Ovary (tissue), 7 donors: ENCODE measurements at regions not wholly inside any gene's neighbourhood (a gene's known extent, or its start where the extent isn't known, plus 50 kb on each side); places are given as distances from the start of the nearest gene placed in this dataset.

ENCODE experiments used
- DNase-seq, 5 donors: peaks; one replicate each; pipeline ENCODE4 v3.0.0-alpha.2; 2019 to 2020
- H3K27ac ChIP-seq, 2 donors: fragments of 200-600 bp; one replicate each; pipeline versions ENCODE4 v1.5.1 to v1.8.0; 2019 to 2022
- H3K27me3 ChIP-seq: fragments of 200-600 bp; one replicate; pipeline ENCODE4 v1.8.0; 2022
- H3K36me3 ChIP-seq: fragments of 200-600 bp; sonication (generic); one replicate; pipeline ENCODE4 v1.5.1; 2019
- H3K4me1 ChIP-seq: one replicate; pipeline ENCODE4 v1.8.1; 2013; ENCODE audit warnings: mild to moderate bottlenecking, moderate library complexity; ENCODE audit not compliant: insufficient read depth
- H3K4me3 ChIP-seq: fragments of 200-600 bp; sonication (generic); one replicate; pipeline ENCODE4 v1.5.1; 2017
- H3K9me3 ChIP-seq, 2 donors: fragments of 200-600 bp in 1 of 2; sonication (generic) in 1 of 2; one replicate each; pipeline versions ENCODE4 v1.5.1 to v1.8.1; 2013 to 2019; ENCODE audit warnings: mild to moderate bottlenecking in 1 of 2, moderate library complexity in 1 of 2
- CTCF ChIP-seq, 3 donors: fragments of 450-650 bp in 2 of 3; fragments of 200-600 bp in 1 of 3; IDR thresholded peaks; one replicate each; pipeline versions ENCODE4 v1.5.1 to v1.8.0; 2016 to 2022; ENCODE audit warnings: antibody characterized with exemption in 3 of 3, mild to moderate bottlenecking in 1 of 3
- EP300 ChIP-seq: sonication (generic); formaldehyde crosslinking; IDR thresholded peaks from one replicate; pipeline ENCODE4 v1.6.1; 2017; ENCODE audit warnings: antibody characterized with exemption
- POLR2A ChIP-seq: fragments of 450-650 bp; IDR thresholded peaks from one replicate; pipeline ENCODE4 v1.6.1; 2017; ENCODE audit warnings: antibody characterized with exemption, mild to moderate bottlenecking, moderate library complexity
- WGBS, 3 donors: extraction: QIAGEN DNeasy Blood & Tissue Kit in 1 of 3; methylation state at CpG; one replicate each; pipeline versions ENCODE4 v1.1.5 to v1.1.7; 2013 to 2017; 5-methylcytosine and 5-hydroxymethylcytosine counted together
- intact Hi-C, 4 donors: fragments of 100-400 bp; cut with DNase I; formaldehyde crosslinking; loops; one replicate each; pipeline versions ENCODE4 v1.11.0 to v1.15.1; 2022 to 2023
- donor health status: DM: no; HTN: no; CAD: no; lungs with moderate emphysema.
- donor health status: DM: no; HTN: no; CAD: no.
- donor health status: Bipolar disorder and iron deficiency.
- donor health status: DM: no; HTN: no; CAD: no.
- donor health status: DM: yes; HTN: yes; CAD: no.

- intact Hi-C loops: no loop called here
- TF ChIP-seq EP300 (no peak), CTCF (IDR thresholded peaks at IDR 0.05) (no peak), POLR2A (no peak)
- no peaks in the 10 kb centered on the region for H3K4me1 ChIP-seq
- no peak for DNase-seq
- H3K27me3 ChIP-seq: no peaks in the 10 kb centered on the region
- no peak overlapping the region for H3K27ac ChIP-seq
- no peak overlapping the region for H3K4me3 ChIP-seq
- no peaks in the 10 kb centered on the region for H3K9me3 ChIP-seq
- no peaks in the 10 kb centered on the region for H3K36me3 ChIP-seq
These were observed 172.3 kb upstream of the NREP start for GRCh38 chr5:111929261-111929660.

GRCh38 chr5:111928511-111928910, 171.5 kb upstream of the NREP start:
- Histone ChIP-seq H3K27ac (no peak overlapping the region), H3K9me3 (no peaks in the 10 kb centered on the region), H3K4me1 (no peaks in the 10 kb centered on the region), H3K27me3 (no peaks in the 10 kb centered on the region), H3K36me3 (no peaks in the 10 kb centered on the region), H3K4me3 (no peak overlapping the region)
- intact Hi-C loops: no loop called here
- TF ChIP-seq POLR2A: no peak
- TF ChIP-seq CTCF (IDR thresholded peaks at IDR 0.05): no peak
- DNase-seq: no peak

DNA sequence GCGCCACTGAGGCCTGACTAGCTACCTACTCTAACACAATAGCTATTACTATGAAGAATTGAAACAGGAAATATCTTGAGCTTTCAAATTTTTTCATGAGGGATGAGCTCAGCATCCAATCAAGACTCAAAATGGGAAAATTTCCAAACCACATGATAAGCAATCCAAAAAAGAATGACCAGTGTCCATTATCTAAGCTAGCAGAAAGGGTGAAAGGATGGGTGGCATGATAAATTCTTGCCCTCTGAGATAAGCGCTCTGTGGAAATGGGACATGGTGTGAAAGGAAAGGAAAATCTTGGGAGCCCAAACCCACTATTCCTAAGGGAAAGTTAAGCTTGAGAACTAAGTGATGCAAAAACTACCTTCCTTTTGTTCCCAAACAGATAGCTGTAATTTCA, 170.2 kb upstream of the NREP start:
- Histone ChIP-seq H3K27ac (no peak overlapping the region), H3K4me3 (no peak overlapping the region), H3K9me3 (no peaks in the 10 kb centered on the region), H3K36me3 (no peaks in the 10 kb centered on the region), H3K4me1 (no peaks in the 10 kb centered on the region), H3K27me3 (no peaks in the 10 kb centered on the region)
- no peak for TF ChIP-seq POLR2A
- no peak for TF ChIP-seq CTCF (IDR thresholded peaks at IDR 0.05)
- no peak for TF ChIP-seq EP300
- 94 to 98% (median 98%) methylated on average over 2 of the region's 2 CpGs for WGBS, 3 donors
- intact Hi-C loops: no loop called here
- DNase-seq: no peak

DNA sequence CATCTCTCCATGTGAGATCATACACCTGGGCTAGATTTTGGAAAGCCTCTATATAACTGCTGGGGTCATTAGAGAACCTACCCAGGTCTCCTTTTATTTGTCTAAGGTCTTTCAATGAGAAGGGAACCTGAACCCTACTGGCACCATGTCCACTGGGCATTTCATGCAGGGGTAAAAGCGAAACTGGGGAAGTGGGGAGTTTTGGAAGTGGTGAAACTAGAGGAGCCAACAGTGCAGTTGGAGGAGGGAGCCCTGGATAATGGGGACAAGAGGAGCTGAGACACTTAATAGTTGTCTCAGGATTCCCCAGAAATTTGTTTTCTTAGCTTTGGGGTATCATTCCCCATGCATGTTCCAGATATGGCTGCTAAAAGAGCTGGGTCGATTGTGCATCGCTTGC, 169.0 kb upstream of the NREP start:
- 93 to 97% (median 96%) methylated on average over 3 of the region's 3 CpGs for WGBS, 3 donors
- no peaks in the 10 kb centered on the region for H3K4me1 ChIP-seq

More for the DNA sequence above, 169.0 kb upstream of the NREP start:
- Histone ChIP-seq H3K4me3 (no peak overlapping the region), H3K27me3 (no peaks in the 10 kb centered on the region), H3K27ac (no peak overlapping the region), H3K36me3 (no peaks in the 10 kb centered on the region), H3K9me3 (no peaks in the 10 kb centered on the region)
- TF ChIP-seq CTCF (IDR thresholded peaks at IDR 0.05) (no peak), POLR2A (no peak), EP300 (no peak)
- intact Hi-C loops: no loop called here
- no peak for DNase-seq
